IMR-90 (cell line): ENCODE measurements at regions not wholly inside any gene's neighbourhood (a gene's known extent, or its start where the extent isn't known, plus 50 kb on each side); places are given as distances from the start of the nearest gene placed in this dataset.

Source experiments
- RFX5 ChIP-seq: IDR thresholded peaks from 2 replicates; pipeline ENCODE4 v1.8.0; 2012; ENCODE audit warnings: low read depth, mild to moderate bottlenecking, low read length, moderate library complexity
- TF ChIP-seq, protein P1 (sequence below): conservative IDR thresholded peaks from 2 replicates; pipeline ENCODE4 v1.5.1; 2012; ENCODE audit warnings: mild to moderate bottlenecking, low read depth, low read length, improper control_type of control experiment

- TF ChIP-seq, protein P1, sequence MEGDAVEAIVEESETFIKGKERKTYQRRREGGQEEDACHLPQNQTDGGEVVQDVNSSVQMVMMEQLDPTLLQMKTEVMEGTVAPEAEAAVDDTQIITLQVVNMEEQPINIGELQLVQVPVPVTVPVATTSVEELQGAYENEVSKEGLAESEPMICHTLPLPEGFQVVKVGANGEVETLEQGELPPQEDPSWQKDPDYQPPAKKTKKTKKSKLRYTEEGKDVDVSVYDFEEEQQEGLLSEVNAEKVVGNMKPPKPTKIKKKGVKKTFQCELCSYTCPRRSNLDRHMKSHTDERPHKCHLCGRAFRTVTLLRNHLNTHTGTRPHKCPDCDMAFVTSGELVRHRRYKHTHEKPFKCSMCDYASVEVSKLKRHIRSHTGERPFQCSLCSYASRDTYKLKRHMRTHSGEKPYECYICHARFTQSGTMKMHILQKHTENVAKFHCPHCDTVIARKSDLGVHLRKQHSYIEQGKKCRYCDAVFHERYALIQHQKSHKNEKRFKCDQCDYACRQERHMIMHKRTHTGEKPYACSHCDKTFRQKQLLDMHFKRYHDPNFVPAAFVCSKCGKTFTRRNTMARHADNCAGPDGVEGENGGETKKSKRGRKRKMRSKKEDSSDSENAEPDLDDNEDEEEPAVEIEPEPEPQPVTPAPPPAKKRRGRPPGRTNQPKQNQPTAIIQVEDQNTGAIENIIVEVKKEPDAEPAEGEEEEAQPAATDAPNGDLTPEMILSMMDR = no peak
- no peak for TF ChIP-seq RFX5
Measured at GRCh38 chr3:34155666-34156065, 357.2 kb downstream of the PDCD6IP start.
